ENCODE measurements at regions not wholly inside any gene's neighbourhood (a gene's known extent, or its start where the extent isn't known, plus 50 kb on each side); places are given as distances from the start of the nearest gene placed in this dataset.

DNA sequence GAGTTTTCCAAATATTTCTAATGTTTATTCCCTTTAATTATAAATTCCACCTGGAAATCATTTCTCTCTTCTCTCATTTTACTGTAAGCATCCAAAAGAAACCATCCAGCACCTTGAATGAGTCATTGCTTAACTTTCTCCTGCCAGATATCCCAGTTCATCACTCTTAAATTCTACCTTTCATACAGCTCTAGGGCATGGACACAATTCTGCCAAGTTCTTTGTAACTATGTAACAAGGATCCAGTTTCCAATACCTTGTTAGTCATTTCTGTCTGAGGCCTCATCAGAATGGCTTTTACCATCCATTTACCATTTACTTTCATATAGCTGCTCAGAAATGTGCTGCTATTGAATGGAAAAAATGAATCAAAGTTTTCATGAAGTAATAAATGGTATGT, 455.4 kb upstream of the TENM4 start (continued):
- no peak for TF ChIP-seq HDAC6 (IDR thresholded peaks at IDR 0.05; ENCODE audit: low read depth, low read length)
- no peak for TF ChIP-seq JUN (IDR thresholded peaks at IDR 0.05; ENCODE audit: low read depth, low read length)
- no peak for TF ChIP-seq KDM4A (IDR thresholded peaks at IDR 0.05; ENCODE audit: low read depth, low read length, severe bottlenecking)
- no peak for TF ChIP-seq SP2 (IDR thresholded peaks at IDR 0.05; ENCODE audit: low read length)
- no peak for TF ChIP-seq KDM5A (IDR thresholded peaks at IDR 0.05; ENCODE audit: low read length)
- TF ChIP-seq KDM1A (IDR thresholded peaks at IDR 0.05; ENCODE audit: borderline replicate concordance, low read length) = no peak
- TF ChIP-seq, protein P1, sequence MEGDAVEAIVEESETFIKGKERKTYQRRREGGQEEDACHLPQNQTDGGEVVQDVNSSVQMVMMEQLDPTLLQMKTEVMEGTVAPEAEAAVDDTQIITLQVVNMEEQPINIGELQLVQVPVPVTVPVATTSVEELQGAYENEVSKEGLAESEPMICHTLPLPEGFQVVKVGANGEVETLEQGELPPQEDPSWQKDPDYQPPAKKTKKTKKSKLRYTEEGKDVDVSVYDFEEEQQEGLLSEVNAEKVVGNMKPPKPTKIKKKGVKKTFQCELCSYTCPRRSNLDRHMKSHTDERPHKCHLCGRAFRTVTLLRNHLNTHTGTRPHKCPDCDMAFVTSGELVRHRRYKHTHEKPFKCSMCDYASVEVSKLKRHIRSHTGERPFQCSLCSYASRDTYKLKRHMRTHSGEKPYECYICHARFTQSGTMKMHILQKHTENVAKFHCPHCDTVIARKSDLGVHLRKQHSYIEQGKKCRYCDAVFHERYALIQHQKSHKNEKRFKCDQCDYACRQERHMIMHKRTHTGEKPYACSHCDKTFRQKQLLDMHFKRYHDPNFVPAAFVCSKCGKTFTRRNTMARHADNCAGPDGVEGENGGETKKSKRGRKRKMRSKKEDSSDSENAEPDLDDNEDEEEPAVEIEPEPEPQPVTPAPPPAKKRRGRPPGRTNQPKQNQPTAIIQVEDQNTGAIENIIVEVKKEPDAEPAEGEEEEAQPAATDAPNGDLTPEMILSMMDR (IDR thresholded peaks at IDR 0.05; ENCODE audit: control extremely low read depth in 1 of 3, insufficient read depth in 1 of 3, low read depth in 1 of 3, low read length in 3 of 3) = no peak

Measured in H1 (cell line).